ENCODE measurements at regions not wholly inside any gene's neighbourhood (a gene's known extent, or its start where the extent isn't known, plus 50 kb on each side); places are given as distances from the start of the nearest gene placed in this dataset.

DNA sequence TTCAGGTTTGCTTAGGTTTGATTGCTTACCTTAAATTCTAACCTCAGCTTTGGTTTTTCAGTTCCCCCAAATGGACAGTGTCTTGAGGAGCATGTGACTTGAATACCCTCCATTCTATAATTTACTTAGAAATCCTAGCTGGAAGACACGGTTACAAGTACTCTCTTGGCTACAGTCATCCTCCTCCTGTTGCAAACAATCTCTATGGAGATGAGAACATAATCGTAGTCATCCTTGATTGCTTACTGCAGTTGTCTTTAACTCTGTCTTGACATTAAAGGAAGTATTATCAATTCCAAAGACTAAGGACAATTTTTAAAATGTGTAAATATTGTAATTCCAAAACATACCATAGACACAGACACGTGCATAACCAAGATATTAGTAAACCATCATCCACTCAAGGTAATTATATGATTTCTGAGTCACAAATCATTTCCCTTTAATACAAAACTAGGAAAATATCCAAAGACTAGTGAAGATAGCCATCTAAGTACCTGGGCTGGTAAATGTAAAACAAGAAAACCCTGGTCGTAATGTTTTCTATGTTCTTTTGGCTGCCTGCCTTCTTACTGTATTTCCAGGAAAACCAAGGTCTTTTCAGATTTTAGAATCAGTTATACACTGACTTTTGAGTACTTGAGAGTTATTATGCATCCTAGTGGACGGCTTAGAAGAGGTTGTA lies 149.9 kb downstream of the CHRM3 start:
- Mint-ChIP-seq H3K27ac (no peak overlapping the region), H3K4me1 (ENCODE audit: low read depth) (no peaks in the 10 kb centered on the region), H3K9me3 (no peaks in the 10 kb centered on the region), H3K4me3 (no peak overlapping the region), H3K27me3 (no peaks in the 10 kb centered on the region), H3K36me3 (ENCODE audit: low read depth) (no peaks in the 10 kb centered on the region)
- DNase-seq (no peak), ATAC-seq (no peak)
- TF ChIP-seq, protein P1, sequence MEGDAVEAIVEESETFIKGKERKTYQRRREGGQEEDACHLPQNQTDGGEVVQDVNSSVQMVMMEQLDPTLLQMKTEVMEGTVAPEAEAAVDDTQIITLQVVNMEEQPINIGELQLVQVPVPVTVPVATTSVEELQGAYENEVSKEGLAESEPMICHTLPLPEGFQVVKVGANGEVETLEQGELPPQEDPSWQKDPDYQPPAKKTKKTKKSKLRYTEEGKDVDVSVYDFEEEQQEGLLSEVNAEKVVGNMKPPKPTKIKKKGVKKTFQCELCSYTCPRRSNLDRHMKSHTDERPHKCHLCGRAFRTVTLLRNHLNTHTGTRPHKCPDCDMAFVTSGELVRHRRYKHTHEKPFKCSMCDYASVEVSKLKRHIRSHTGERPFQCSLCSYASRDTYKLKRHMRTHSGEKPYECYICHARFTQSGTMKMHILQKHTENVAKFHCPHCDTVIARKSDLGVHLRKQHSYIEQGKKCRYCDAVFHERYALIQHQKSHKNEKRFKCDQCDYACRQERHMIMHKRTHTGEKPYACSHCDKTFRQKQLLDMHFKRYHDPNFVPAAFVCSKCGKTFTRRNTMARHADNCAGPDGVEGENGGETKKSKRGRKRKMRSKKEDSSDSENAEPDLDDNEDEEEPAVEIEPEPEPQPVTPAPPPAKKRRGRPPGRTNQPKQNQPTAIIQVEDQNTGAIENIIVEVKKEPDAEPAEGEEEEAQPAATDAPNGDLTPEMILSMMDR (IDR thresholded peaks at IDR 0.05), result no peak
- ChIA-PET POLR2A (no interaction called here), CTCF (no interaction called here)
- intact Hi-C loops (cut with micrococcal nuclease), result no loop called here

DNA sequence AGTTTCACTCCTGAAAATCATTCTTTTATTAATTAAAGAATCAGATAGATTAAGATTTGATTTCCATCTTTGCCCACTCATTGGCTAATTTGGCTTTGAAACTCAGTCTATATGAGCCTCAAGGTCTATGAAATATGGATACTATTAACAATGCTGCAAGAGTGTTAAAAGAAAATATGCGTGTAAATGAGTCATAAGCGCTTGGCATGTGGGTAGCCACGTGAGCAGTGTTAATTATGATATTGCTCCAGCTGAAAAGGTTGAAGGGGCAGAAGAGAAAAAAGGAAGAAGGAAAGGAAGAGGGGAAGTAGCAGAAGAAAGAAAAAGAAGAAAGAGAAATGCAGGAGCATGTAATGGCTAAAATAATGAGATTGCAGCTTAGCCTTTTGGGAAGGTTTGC lies 151.4 kb downstream of the CHRM3 start:
- intact Hi-C loops (cut with micrococcal nuclease), result no loop called here

DNA sequence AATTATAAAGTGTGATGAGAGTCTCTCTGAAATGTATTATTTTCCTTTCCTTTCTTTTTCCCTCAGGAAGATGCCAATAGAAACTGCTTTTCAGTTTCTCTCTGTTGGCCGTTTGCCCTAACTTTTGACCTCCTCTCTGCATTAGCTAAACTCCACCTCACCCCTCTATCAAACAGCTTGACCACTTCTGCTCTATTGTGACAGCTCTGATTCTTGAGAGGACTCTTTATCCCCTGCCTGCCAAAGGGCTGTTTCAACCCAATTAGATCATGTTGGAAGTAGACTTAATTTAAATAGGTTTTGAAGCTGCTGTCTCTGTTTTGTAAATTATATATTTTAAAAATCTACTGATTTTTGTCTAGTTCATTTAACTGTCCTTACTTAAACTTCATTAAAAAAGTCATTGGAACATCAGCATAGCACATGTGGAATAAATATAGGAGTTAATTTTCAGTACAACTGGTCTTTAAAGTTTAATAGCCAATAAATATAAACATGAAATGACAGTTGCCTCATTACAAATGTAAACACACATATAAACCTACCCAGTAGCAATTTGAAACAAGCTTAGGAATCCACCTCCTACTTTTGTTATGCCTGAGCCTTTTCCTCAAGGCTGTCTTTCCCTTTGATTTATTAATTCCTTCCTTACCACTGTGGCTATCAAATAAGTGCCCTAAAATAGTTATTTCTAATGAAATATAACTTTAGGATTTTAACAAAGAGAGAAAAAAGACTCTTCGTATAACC lies 152.0 kb downstream of the CHRM3 start:
- H3K4me1 Mint-ChIP-seq (ENCODE audit: low read depth), result no peaks in the 10 kb centered on the region
- intact Hi-C loops (cut with micrococcal nuclease), result no loop called here
- H3K9me3 Mint-ChIP-seq, result no peaks in the 10 kb centered on the region
- no peak overlapping the region for H3K4me3 Mint-ChIP-seq
- CTCF ChIA-PET, result no interaction called here
- no peak for ATAC-seq
- no peaks in the 10 kb centered on the region for H3K36me3 Mint-ChIP-seq (ENCODE audit: low read depth)
- no peaks in the 10 kb centered on the region for H3K27me3 Mint-ChIP-seq
- POLR2A ChIA-PET, result no interaction called here
- TF ChIP-seq, protein P1 (IDR thresholded peaks at IDR 0.05), result no peak
- no peak overlapping the region for H3K27ac Mint-ChIP-seq
- no peak for DNase-seq

More for the DNA sequence above, 151.4 kb downstream of the CHRM3 start:
- no peak for ATAC-seq
- TF ChIP-seq, protein P1 (IDR thresholded peaks at IDR 0.05), result no peak
- Mint-ChIP-seq H3K27me3 (no peaks in the 10 kb centered on the region), H3K36me3 (ENCODE audit: low read depth) (no peaks in the 10 kb centered on the region), H3K9me3 (no peaks in the 10 kb centered on the region), H3K4me1 (ENCODE audit: low read depth) (no peaks in the 10 kb centered on the region), H3K4me3 (no peak overlapping the region), H3K27ac (no peak overlapping the region)
- CTCF ChIA-PET, result interaction anchor here (0.9 kb wide), 1 partner anchor 22 kb away, joined by 3 read pairs; no protein-coding TSS in a partner anchor
- POLR2A ChIA-PET, result no interaction called here
- DNase-seq, result no peak

DNA sequence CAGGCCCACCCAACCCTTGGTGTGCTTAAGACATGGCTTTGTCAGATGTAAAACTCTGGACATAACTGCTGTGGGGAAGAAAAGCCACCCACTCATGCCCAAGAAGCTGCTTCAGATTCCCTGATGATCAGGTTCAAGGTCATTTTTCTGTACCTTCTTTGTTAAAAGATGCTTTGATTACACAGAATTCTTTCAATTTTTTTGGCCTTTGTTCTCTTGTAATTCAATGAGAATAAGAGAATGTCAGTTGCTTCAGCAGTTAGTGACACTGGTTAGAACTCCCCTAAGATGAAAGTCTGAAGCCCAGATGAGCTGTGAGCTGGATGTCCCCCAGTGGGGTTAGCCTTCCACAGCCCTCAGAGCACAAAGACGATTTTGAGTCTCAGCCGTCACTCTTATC lies 152.7 kb downstream of the CHRM3 start:
- TF ChIP-seq, protein P1 (IDR thresholded peaks at IDR 0.05), result no peak
- intact Hi-C loops (cut with micrococcal nuclease), result no loop called here
- ATAC-seq, result no peak
- H3K27ac Mint-ChIP-seq, result no peak overlapping the region
- ChIA-PET CTCF (no interaction called here), POLR2A (no interaction called here)
- no peaks in the 10 kb centered on the region for H3K27me3 Mint-ChIP-seq
- no peaks in the 10 kb centered on the region for H3K36me3 Mint-ChIP-seq (ENCODE audit: low read depth)
- no peaks in the 10 kb centered on the region for H3K4me1 Mint-ChIP-seq (ENCODE audit: low read depth)
- H3K4me3 Mint-ChIP-seq, result no peak overlapping the region
- no peaks in the 10 kb centered on the region for H3K9me3 Mint-ChIP-seq
- no peak for DNase-seq

DNA sequence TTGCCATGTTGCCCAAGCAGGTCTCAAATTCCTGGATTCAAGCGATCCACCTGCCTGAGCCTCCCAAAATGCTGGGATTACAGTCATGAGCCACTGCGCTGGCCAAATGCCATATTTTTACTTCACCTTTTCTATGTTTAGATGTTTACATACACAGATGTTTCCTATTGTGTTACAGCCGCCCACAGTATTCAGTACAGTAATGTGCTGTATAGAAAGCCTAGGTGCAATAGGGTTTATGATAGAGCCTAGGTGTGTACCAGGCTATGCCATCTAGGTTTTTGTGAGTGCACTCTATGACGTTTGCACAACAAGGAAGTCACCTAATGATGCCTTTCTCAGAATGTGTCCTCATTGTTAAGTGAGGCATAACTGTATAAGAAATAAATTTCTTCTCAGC lies 153.4 kb downstream of the CHRM3 start:
- H3K4me3 Mint-ChIP-seq, result no peak overlapping the region
- ChIA-PET CTCF (no interaction called here), POLR2A (no interaction called here)
- DNase-seq (no peak), ATAC-seq (no peak)
- no peak overlapping the region for H3K27ac Mint-ChIP-seq
- intact Hi-C loops (cut with micrococcal nuclease), result no loop called here
- no peaks in the 10 kb centered on the region for H3K36me3 Mint-ChIP-seq (ENCODE audit: low read depth)
- no peaks in the 10 kb centered on the region for H3K27me3 Mint-ChIP-seq
- no peaks in the 10 kb centered on the region for H3K4me1 Mint-ChIP-seq (ENCODE audit: low read depth)
- TF ChIP-seq, protein P1 (IDR thresholded peaks at IDR 0.05), result no peak
- H3K9me3 Mint-ChIP-seq, result no peaks in the 10 kb centered on the region

All from activated CD8-positive, alpha-beta T cell treated with anti-CD3 and anti-CD28 coated beads for 36 hours (primary cell).